GM21526 (cell line): ENCODE measurements at regions not wholly inside any gene's neighbourhood (a gene's known extent, or its start where the extent isn't known, plus 50 kb on each side); places are given as distances from the start of the nearest gene placed in this dataset.

Experiments used
- ATAC-seq: cut with Tn5 transposase; IDR thresholded peaks from one replicate; pipeline ENCODE4 v1.9.1; 2021; ENCODE audit warnings: moderate library complexity; ENCODE audit not compliant: unreplicated experiment, low FRiP score

- ATAC-seq: no peak
These were observed 168.2 kb upstream of the DMRTA1 start for GRCh38 chr9:22278426-22278825.

GRCh38 chr9:22279636-22280035 lies 167.0 kb upstream of the DMRTA1 start:
- no peak for ATAC-seq

- no peak for ATAC-seq
These were observed 161.6 kb upstream of the DMRTA1 start for GRCh38 chr9:22285066-22285465.

- ATAC-seq: no peak
These were observed 160.0 kb upstream of the DMRTA1 start for GRCh38 chr9:22286661-22287060.

- no peak for ATAC-seq
These were observed 158.0 kb upstream of the DMRTA1 start for GRCh38 chr9:22288661-22289060.

GRCh38 chr9:22307013-22307711 lies 139.5 kb upstream of the DMRTA1 start:
- no peak for ATAC-seq

- ATAC-seq: no peak
These were observed 138.4 kb upstream of the DMRTA1 start for GRCh38 chr9:22308177-22308576.

GRCh38 chr9:22316645-22317044 lies 130.0 kb upstream of the DMRTA1 start:
- ATAC-seq: no peak

GRCh38 chr9:22331533-22331932 lies 115.1 kb upstream of the DMRTA1 start:
- no peak for ATAC-seq

- ATAC-seq: no peak
These were observed 114.4 kb upstream of the DMRTA1 start for GRCh38 chr9:22332202-22332601.

GRCh38 chr9:22337261-22337660 lies 109.4 kb upstream of the DMRTA1 start:
- no peak for ATAC-seq

GRCh38 chr9:22342491-22343217 lies 104.0 kb upstream of the DMRTA1 start:
- no peak for ATAC-seq

- ATAC-seq: no peak
These were observed 103.4 kb upstream of the DMRTA1 start for GRCh38 chr9:22343218-22343611.

- no peak for ATAC-seq
These were observed 91.8 kb upstream of the DMRTA1 start for GRCh38 chr9:22354699-22355384.

GRCh38 chr9:22356985-22357384 lies 89.6 kb upstream of the DMRTA1 start:
- no peak for ATAC-seq

GRCh38 chr9:22363421-22363887 lies 83.2 kb upstream of the DMRTA1 start:
- no peak for ATAC-seq

GRCh38 chr9:22373636-22374035 lies 73.0 kb upstream of the DMRTA1 start:
- ATAC-seq: no peak

- no peak for ATAC-seq
These were observed 72.6 kb upstream of the DMRTA1 start for GRCh38 chr9:22374051-22374450.

GRCh38 chr9:22379272-22379671 lies 67.4 kb upstream of the DMRTA1 start:
- no peak for ATAC-seq

- ATAC-seq: no peak
These were observed 65.5 kb upstream of the DMRTA1 start for GRCh38 chr9:22381170-22381569.

GRCh38 chr9:22382331-22382730 lies 64.3 kb upstream of the DMRTA1 start:
- ATAC-seq: no peak
